Tibial artery (tissue), 4 donors: ENCODE measurements at regions not wholly inside any gene's neighbourhood (a gene's known extent, or its start where the extent isn't known, plus 50 kb on each side); places are given as distances from the start of the nearest gene placed in this dataset.

Source experiments
- DNase-seq, 2 donors: peaks; one replicate each; pipeline ENCODE4 v3.0.0-alpha.2; 2019
- H3K27ac ChIP-seq, 2 donors: fragments of 200-600 bp; sonication (generic) in 1 of 2; 1 replicate in 1 of 2; 2 replicates in 1 of 2; pipeline ENCODE4 v1.5.1; 2018 to 2019; ENCODE audit warnings: mild to moderate bottlenecking in 1 of 2
- H3K27me3 ChIP-seq, 2 donors: fragments of 200-600 bp; sonication (generic) in 1 of 2; one replicate each; pipeline versions ENCODE4 v1.5.1 to v1.6.0; 2016 to 2019
- H3K36me3 ChIP-seq, 3 donors: fragments of 200-600 bp; sonication (generic) in 2 of 3; one replicate each; pipeline ENCODE4 v1.5.1; 2016 to 2019; ENCODE audit warnings: mild to moderate bottlenecking in 2 of 3
- H3K4me1 ChIP-seq, 4 donors: fragments of 200-600 bp; sonication (generic) in 2 of 4; 1 replicate in 3 of 4; 2 replicates in 1 of 4; pipeline ENCODE4 v1.5.1; 2016 to 2019
- H3K4me3 ChIP-seq, 2 donors: fragments of 200-600 bp; sonication (generic) in 1 of 2; 1 replicate in 1 of 2; 2 replicates in 1 of 2; pipeline ENCODE4 v1.5.1; 2018 to 2019; ENCODE audit warnings: mild to moderate bottlenecking in 2 of 2
- H3K9me3 ChIP-seq, 3 donors: fragments of 200-600 bp; sonication (generic) in 1 of 3; one replicate each; pipeline ENCODE4 v1.5.1; 2016 to 2019
- intact Hi-C: fragments of 100-400 bp; cut with DNase I; formaldehyde crosslinking; loops from one replicate; pipeline ENCODE4 v1.15.0; 2023; ENCODE audit warnings: low total_unique reads
- TF ChIP-seq, protein P1 (sequence below), 2 experiments: fragments of 200-600 bp in 1 of 2; fragments of 450-650 bp in 1 of 2; IDR thresholded peaks; one replicate each; pipeline ENCODE4 v1.5.1; 2017 to 2019; ENCODE audit warnings: antibody characterized with exemption in 2 of 2, mild to moderate bottlenecking in 1 of 2, moderate library complexity in 1 of 2

- Histone ChIP-seq H3K27ac (no peak overlapping the region), H3K4me1 (no peaks in the 10 kb centered on the region), H3K27me3 (no peaks in the 10 kb centered on the region), H3K4me3 (no peak overlapping the region), H3K9me3 (peaks cover 0 to 14% (median 0%) of the 10 kb centered on the region in 3 donors), H3K36me3 (no peaks in the 10 kb centered on the region)
- intact Hi-C loops: no loop called here
- no peak for DNase-seq
- TF ChIP-seq, protein P1, sequence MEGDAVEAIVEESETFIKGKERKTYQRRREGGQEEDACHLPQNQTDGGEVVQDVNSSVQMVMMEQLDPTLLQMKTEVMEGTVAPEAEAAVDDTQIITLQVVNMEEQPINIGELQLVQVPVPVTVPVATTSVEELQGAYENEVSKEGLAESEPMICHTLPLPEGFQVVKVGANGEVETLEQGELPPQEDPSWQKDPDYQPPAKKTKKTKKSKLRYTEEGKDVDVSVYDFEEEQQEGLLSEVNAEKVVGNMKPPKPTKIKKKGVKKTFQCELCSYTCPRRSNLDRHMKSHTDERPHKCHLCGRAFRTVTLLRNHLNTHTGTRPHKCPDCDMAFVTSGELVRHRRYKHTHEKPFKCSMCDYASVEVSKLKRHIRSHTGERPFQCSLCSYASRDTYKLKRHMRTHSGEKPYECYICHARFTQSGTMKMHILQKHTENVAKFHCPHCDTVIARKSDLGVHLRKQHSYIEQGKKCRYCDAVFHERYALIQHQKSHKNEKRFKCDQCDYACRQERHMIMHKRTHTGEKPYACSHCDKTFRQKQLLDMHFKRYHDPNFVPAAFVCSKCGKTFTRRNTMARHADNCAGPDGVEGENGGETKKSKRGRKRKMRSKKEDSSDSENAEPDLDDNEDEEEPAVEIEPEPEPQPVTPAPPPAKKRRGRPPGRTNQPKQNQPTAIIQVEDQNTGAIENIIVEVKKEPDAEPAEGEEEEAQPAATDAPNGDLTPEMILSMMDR (IDR thresholded peaks at IDR 0.05): no peak
These were observed 120.7 kb upstream of the PAPPA start for GRCh38 chr9:116032683-116033440.

DNA sequence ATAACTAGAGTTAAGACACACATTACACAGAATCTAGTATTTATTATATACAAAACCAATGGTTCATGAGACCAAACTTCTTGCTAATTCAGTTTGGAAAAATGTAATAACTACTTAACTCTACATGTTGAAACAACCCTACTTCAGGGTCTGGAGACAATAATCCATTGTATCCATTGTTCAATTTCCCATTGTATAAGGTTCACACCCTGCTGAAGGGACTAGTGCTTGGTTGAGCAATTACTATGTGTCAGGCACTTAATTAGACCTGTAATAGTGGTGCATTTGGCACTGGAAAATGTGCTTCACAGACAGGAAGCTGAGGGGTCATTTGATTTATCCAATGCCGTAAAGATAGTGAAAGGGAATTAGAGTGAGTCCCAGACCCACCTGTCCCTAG lies 114.3 kb upstream of the PAPPA start:
- DNase-seq: no peak
- Histone ChIP-seq H3K4me1 (no peaks in the 10 kb centered on the region), H3K9me3 (no peaks in the 10 kb centered on the region), H3K36me3 (no peaks in the 10 kb centered on the region), H3K27ac (no peak overlapping the region), H3K27me3 (no peaks in the 10 kb centered on the region), H3K4me3 (no peak overlapping the region)
- intact Hi-C loops: no loop called here
- TF ChIP-seq, protein P1 (IDR thresholded peaks at IDR 0.05): no peak

GRCh38 chr9:116039893-116040292 lies 113.7 kb upstream of the PAPPA start:
- intact Hi-C loops: no loop called here
- TF ChIP-seq, protein P1 (IDR thresholded peaks at IDR 0.05): no peak
- H3K27me3 ChIP-seq: no peaks in the 10 kb centered on the region
- no peaks in the 10 kb centered on the region for H3K9me3 ChIP-seq
- no peaks in the 10 kb centered on the region for H3K36me3 ChIP-seq
- H3K27ac ChIP-seq: no peak overlapping the region
- H3K4me1 ChIP-seq: no peaks in the 10 kb centered on the region
- DNase-seq: no peak
- H3K4me3 ChIP-seq: no peak overlapping the region

- no peak overlapping the region for H3K27ac ChIP-seq
- H3K4me3 ChIP-seq: no peak overlapping the region
- no peak for DNase-seq
- TF ChIP-seq, protein P1 (IDR thresholded peaks at IDR 0.05): no peak
- no peaks in the 10 kb centered on the region for H3K27me3 ChIP-seq
- no peaks in the 10 kb centered on the region for H3K36me3 ChIP-seq
- no peaks in the 10 kb centered on the region for H3K4me1 ChIP-seq
- H3K9me3 ChIP-seq: peaks cover 0 to 4% (median 0%) of the 10 kb centered on the region in 3 donors
- intact Hi-C loops: no loop called here
These were observed 111.3 kb upstream of the PAPPA start for GRCh38 chr9:116042321-116042720.

DNA sequence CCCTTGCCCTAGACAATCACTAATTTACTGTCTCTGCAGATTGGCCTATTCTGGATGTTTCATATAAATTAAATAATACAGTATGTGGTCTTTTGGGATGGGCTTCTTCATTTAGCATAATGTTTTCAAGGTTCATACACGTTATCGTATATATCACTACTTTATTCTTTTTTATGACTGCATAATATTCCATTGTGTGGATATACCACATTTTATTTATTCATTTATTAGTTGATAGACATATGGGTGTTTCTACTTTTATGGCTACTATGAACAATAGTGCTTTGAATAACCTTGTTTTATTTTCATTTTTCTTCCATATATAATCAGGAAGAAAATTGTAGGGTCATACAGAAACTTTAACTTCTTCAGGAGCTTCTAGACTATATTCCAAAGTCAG lies 108.5 kb upstream of the PAPPA start:
- no peaks in the 10 kb centered on the region for H3K4me1 ChIP-seq
- no peak for DNase-seq
- no peak overlapping the region for H3K4me3 ChIP-seq
- TF ChIP-seq, protein P1 (IDR thresholded peaks at IDR 0.05): no peak
- H3K9me3 ChIP-seq: peaks cover 0 to 4% (median 0%) of the 10 kb centered on the region in 3 donors
- H3K27ac ChIP-seq: no peak overlapping the region
- intact Hi-C loops: no loop called here
- no peaks in the 10 kb centered on the region for H3K36me3 ChIP-seq
- H3K27me3 ChIP-seq: no peaks in the 10 kb centered on the region
